Stimulated activated CD4-positive, alpha-beta T cell treated with anti-CD3 and anti-CD28 coated beads, Interleukin-1b, Interleukin-23, amount 100 ng/mL, for 24 hours (primary cell): ENCODE measurements at regions not wholly inside any gene's neighbourhood (a gene's known extent, or its start where the extent isn't known, plus 50 kb on each side); places are given as distances from the start of the nearest gene placed in this dataset.

Experiments used
- DNase-seq, 4 experiments: peaks; one replicate each; pipeline ENCODE4 v3.0.0-alpha.2; 2020; ENCODE audit warnings: low read depth in 4 of 4, low spot score in 1 of 4

- DNase-seq, result no peak
Measured at GRCh38 chr10:129364949-129365348, 102.1 kb upstream of the MGMT start.

DNA sequence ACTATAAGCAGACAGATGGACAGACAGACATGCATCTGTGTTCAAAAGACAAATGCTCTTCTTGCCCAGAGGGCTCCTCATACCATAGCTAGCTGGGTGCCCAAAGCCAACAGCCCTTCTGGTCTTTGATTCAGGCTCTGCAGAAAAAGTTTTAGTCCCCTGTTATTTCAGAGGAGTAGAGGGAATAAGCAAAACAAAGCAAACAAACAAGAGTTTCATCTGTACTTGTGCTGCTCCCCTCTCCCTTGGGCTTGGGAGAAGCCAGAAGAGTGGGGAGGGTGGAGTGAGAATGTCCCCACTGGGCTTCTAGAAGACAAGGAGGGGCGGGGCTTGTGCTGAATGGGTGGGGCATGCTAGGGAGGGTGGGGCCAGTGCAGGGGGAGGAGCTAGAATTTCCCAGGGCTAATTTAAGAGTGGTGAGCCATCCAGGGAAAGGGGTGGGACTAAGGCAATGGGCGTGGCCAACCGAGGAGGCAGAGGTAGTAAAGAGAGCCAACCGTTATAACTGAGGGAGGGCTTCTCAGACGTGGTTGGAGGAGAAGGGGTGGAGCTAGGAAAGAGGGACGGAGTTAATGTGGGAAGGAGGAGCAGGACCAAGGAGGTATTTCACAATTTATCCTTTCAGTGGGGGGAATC is 101.2 kb upstream of the MGMT start:
- DNase-seq, result no peak

DNA sequence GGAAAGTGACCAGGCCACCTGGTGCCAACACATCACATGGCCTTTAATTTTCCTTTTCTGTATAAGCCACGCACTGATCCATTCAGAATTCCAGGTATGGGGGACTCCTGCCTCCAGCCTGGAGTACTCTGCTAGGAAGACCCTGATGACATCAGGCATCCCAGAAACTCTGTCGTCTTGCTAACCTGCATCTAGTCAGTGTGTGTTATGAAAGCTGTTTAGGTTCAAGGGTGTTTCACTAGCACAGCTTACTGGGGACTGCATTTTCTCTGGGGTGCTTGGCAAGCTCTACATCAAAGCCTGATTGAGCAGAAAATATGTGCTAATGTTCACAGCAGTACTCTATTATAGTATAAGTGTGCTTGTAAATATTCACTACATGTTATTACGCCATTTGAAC is 100.6 kb upstream of the MGMT start:
- DNase-seq, result no peak

DNA sequence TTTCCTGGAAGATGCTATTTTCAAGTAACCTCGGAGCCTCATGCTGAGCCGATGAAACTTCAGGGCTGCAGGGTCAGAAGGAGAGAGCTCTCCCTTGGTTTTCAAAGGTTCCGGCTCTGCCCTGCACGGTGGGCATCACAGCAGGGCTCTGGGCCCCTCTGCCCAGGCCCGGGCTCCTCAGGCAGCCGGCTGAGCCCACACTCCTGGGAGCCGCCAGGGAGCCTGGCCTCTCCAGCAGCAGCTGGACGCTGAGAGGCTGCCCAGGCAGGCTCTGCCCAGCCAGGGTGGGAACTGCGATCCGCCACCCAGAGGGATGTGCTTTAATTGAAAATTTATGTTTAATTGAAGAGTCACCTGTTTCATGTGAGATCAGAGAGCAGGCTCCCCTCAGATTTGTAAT is 97.5 kb upstream of the MGMT start:
- DNase-seq, result no peak

GRCh38 chr10:129371541-129371940 is 95.5 kb upstream of the MGMT start:
- DNase-seq, result no peak

DNA sequence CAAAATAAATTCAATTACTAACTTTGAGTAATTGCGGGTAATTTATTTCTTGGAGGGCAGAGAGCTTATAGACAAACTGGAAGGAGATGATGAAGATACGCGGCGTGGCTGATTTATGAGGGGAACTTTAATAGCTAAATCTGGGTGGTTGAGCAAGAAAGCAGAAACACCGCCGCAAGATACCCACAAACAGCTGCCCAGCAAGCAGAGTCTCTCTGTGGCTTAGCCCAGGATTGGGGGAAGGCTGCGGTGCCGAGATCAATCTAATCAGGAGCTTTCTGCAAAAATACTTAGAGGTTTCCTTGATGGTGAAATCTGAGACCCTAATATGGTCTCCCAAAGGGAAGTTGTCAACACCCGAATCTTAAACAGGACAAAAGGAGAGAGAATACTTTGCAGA is 94.9 kb upstream of the MGMT start:
- no peak for DNase-seq

DNA sequence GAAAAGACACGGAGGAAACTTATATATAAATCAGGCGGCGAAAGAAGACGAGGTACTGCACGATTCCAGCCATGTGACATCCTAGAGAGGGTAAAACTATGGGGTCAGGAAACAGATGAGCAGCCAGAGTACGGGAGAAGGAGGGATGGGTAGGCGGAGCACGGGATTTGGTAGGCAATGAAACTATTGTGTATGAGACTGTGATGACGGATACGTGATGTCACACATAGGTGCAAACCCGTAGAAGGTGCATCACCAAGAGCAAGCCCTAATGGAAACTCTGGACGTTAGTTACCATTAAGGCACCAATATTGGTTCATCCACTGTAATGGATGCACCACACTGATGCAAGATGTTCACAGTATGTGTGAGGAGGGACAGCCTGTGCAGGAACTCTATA is 93.8 kb upstream of the MGMT start:
- no peak for DNase-seq

DNA sequence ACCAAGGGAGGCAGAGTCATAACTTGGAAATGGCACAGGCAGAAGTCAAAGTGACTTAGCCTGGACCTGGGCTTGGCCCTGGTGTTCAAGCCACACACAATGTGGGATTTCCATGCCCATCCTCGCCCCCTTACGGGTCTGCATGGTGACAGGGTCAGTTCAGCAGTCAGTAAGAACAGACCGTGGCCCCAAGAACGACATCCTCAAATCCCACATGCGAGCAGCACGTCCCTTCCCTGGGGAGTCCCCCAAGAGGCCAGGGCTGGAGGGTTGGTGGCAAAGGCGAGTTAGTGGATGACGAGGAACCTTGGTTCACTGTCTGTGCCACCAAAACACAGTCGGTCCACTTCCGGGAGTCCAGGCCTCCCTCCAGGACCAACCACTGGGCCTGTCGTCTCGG is 93.3 kb upstream of the MGMT start:
- DNase-seq, result no peak

DNA sequence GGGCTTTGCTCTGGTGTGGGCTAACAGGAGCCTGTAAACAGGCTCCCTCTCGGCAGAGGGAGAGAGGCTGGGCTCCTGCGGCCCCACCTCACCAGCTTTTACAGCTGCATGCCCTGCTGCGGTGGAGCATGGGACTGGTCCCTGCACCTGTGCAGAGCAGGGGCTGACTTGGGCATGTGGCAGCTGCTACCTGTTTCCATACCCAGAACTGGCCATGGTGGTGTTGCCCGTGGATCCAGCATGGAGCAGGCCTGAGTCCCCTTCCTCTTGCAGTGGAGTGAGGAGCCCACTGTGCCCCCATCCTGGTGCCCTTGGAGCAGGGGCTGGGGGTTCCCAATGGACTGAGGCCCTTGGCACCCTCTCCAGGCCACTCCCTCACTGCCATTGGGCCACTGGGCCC is 91.9 kb upstream of the MGMT start:
- DNase-seq, result no peak

DNA sequence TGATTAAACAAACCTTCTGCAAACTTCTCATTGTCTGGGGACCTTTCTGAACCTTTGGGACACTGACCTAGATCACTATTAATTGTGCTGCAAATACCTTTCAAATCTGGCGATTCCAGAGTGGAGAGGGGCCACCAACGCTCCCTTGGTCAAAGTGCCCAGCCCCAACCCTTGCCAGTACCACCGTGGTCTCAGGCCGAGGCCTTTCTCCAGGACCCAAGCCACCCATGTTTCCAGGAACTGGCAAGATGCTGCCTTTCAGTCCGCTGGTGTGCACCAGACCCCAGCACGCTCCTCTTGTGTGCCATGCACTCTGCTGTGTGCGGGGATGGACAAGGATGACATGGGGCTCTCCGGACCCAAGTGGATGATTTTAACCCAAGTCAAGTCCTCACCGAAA is 91.1 kb upstream of the MGMT start:
- no peak for DNase-seq

GRCh38 chr10:129380279-129380678 is 86.8 kb upstream of the MGMT start:
- no peak for DNase-seq

DNA sequence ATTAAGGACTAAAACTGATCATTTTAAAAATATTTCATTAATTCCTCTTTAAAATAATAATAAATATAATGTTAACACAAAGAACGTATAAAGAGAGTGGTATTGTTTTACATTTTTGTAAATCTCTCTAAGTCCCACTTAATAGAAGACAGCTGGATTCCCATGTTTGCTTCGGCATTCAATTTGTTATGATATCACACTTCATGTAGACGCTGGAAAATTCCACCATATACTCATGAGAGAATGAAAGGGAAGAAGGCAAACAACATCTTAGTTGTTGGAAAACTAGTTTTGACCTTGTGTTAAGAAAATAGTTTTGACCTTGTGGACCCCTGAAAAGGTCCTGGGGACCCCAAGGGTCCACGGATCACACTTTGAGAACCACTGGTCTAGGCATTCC is 85.3 kb upstream of the MGMT start:
- no peak for DNase-seq

DNA sequence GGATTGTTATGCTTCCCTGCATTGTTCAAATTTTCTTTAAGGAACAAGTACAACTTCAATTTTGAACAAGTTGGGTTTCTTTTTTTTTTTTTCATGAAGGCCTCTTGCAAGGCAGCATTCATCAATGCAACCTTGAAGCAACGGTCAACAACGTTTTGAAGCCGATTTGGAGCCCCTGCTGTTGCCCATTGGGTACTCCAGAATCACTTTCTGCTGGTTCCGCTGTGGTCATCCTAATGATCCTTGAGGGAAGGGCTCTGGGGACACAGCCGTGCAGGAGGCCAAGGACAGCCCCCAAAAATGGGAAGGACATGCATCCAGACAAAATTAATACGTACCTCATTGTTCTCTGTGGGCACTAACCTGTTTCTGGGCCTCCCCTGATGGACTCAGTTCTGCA is 84.6 kb upstream of the MGMT start:
- no peak for DNase-seq

DNA sequence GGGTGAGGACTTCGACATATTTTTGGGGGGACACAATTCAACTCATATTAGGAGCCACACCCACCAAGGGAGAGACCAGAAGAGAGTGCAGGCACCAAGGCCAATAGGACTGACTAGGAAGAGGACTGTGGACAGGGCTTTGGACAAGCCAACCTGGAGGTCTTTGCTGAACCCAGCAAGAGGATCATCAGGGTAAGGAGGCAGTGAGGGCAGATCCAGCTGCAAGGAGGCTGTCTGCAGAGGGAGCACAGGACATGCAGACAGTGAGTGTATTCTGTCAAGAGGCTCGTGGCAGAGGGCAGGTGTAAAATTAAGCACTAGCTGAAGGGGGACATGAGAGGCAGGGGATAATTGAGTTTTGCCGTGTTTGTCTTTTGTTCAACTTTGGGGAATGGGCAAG is 83.4 kb upstream of the MGMT start:
- no peak for DNase-seq

DNA sequence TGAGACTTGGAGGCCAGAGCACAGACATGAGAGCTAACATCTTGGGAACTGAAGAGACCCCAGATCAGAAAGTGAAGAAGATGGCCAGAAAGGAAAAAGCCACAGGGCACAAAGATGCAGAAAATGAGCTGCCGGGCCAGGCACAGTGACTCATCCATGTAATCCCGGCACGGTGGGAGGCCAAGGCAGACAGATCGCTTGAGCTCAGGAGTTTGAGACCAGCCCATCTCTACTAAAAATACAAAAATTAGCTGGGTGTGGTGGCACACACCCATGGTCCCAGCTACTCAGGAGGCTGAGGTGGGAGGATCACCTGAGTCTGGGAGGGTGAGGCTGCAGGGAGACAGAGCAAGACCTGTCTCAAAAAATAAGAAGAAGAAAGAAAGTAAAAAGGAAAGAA is 81.4 kb upstream of the MGMT start:
- DNase-seq, result no peak

DNA sequence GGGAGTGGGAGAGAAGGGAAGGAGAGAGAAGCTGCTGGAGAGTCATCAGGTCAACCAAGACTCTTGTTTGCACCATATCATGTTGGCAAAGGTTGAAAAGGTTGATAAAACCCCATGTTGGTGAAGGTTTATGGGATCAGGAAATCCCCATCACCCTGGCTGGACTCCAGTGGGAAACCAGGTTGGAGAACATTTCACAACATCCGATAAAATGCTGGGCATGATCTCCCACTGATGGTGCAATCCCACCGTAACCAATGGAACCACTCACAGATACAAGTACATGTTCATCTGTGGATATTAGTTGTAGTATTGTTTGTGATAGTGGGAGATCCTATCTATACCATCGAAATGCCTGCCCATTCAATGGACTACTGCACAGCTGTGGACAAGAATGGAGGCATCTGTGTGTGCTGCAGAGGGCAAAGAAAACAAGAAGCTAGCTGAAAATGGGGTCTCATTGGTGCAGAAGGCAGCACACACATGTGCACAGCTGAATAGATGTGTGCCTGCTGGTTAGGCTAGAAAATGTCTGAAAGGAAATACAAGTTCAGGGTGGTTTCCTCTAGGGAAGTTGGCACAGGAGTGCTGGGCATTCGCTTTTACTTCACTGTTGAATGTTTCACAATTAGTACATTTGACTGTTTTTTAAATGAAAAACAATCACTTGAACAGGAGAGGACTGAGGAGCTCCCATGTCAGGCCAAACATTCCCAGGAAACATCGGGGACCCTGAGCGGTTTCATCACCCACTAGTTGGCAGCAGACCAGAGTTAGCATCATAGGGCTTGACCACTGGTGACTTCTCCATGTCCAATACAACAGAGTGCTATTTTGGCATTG is 80.4 kb upstream of the MGMT start:
- no peak for DNase-seq

- DNase-seq, result no peak
Measured at GRCh38 chr10:129387258-129387525, 79.8 kb upstream of the MGMT start.

GRCh38 chr10:129388435-129388834 is 78.6 kb upstream of the MGMT start:
- DNase-seq, result no peak

GRCh38 chr10:129389194-129389593 is 77.8 kb upstream of the MGMT start:
- no peak for DNase-seq

DNA sequence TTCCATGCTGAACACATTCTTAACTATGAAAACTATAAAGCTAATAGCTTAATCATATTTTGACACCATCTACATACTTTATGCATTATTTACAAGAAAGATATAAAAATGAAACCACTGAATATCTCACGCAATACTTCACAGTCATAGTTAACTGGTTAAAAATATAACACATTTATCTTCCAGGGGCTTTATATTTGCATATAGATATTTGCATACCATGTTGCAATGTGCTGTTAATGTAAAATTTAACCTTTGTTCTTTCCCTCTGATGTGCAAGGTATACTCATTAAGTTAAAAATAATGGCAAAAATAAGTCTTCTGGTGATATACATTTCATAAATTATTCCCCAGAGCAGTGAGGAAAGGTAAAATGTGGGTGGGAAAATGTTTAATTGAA is 76.9 kb upstream of the MGMT start:
- DNase-seq, result no peak

- no peak for DNase-seq
Measured at GRCh38 chr10:129390726-129391125, 76.3 kb upstream of the MGMT start.

DNA sequence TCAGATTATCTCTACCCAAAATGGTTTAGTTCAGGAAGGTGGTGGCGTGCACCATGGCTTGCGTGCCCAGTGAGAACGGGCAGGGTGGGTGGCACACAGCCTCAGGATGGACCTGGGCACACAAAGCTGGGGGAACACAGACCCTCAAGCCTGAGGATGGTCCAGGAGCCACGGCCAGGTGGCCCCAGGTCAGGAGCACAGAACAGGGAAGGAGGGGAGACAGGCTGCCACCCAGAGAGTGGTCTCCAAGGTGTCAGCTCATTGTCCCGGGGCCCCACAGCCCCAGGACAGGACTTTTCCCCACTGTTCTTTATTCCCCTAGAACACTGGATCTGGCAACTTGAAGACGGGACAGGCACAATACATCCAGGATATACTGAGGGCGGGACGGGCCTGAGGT is 75.6 kb upstream of the MGMT start:
- DNase-seq, result no peak

GRCh38 chr10:129392855-129393254 is 74.2 kb upstream of the MGMT start:
- DNase-seq, result no peak
